ENCODE measurements at regions not wholly inside any gene's neighbourhood (a gene's known extent, or its start where the extent isn't known, plus 50 kb on each side); places are given as distances from the start of the nearest gene placed in this dataset.

DNA sequence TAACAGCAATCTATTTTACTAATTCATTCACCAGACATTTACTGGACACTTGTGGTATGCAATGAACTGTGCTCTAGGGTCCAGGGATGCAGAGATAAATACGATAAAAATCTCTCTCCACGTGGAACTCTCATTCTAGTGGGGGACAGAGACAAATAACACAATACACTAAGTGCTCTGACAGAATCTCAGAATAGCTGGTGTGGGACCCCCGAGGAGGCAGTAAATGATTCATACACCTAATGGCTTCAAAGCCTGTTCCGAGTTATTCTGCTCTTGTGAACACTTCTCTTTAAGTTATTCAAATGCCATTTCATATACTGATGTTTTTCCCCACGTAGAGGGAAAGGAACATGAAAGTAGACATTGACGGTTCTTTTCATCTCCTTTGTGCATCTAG, 302.0 kb upstream of the PDE4D start:
- WGBS, result 75% methylated on average over 6 of the region's 6 CpGs
- no peaks in the 10 kb centered on the region for H3K4me1 ChIP-seq (ENCODE audit: insufficient read depth)
- no peak for DNase-seq (ENCODE audit: extremely low spot score)
- H3K27ac ChIP-seq (ENCODE audit: low read depth), result no peak overlapping the region
- no peaks in the 10 kb centered on the region for H3K36me3 ChIP-seq (ENCODE audit: insufficient read depth)
- H3K4me3 ChIP-seq (ENCODE audit: low read depth, low read length), result no peak overlapping the region

GRCh38 chr5:60195083-60195482, 301.6 kb upstream of the PDE4D start:
- H3K36me3 ChIP-seq (ENCODE audit: insufficient read depth), result no peaks in the 10 kb centered on the region
- WGBS, result 75% methylated on average over 1 of the region's 1 CpG
- no peak for DNase-seq (ENCODE audit: extremely low spot score)
- H3K4me1 ChIP-seq (ENCODE audit: insufficient read depth), result no peaks in the 10 kb centered on the region
- H3K4me3 ChIP-seq (ENCODE audit: low read depth, low read length), result no peak overlapping the region
- no peak overlapping the region for H3K27ac ChIP-seq (ENCODE audit: low read depth)

DNA sequence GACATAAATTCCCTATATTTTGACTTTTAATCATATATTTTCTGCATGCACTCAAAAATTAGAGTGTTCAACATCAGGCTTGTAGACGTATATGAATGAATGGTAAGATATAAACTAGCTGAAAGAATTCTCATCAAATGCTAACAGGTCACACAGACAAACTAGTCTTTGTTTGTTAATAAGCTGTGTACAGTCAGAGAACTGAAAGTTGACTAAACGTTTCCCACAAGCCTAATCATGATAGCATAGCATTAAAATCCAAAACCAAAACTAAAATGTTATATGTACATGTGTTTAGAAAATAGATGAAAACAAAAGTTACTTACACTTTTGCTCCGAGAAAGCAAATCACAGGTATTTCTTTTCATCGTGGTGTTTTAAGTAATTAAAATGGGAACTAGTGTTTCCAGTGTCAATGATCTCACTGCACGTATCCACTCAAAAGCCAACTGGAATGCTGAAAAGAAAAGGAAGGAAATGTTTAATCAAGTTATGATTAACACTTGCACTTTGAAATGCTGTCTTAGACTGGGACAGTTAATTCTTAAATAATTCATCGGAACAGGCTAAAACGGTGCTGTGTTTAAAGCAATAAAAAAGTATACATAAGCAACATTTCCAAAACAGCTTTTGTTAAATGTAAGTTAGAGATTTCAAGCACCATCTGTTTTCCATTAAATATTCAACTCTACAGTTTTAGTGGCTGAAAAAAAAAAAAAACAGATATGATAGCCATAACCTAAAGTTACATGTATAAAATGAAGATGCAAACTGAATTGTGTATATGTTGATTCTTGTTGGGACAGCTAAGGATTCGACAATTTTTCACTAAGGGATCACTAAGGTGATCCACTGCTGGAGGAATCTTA, 291.9 kb upstream of the PDE4D start:
- Histone ChIP-seq H3K36me3 (ENCODE audit: insufficient read depth) (no peaks in the 10 kb centered on the region), H3K4me3 (ENCODE audit: low read depth, low read length) (no peak overlapping the region), H3K4me1 (ENCODE audit: insufficient read depth) (no peaks in the 10 kb centered on the region), H3K27ac (ENCODE audit: low read depth) (no peak overlapping the region)
- DNase-seq (ENCODE audit: extremely low spot score), result no peak
- WGBS, result 25% methylated on average over 8 of the region's 8 CpGs

- WGBS, result 76% methylated on average over 2 of the region's 2 CpGs
- Histone ChIP-seq H3K27ac (ENCODE audit: low read depth) (no peak overlapping the region), H3K36me3 (ENCODE audit: insufficient read depth) (no peaks in the 10 kb centered on the region), H3K4me3 (ENCODE audit: low read depth, low read length) (no peak overlapping the region), H3K4me1 (ENCODE audit: insufficient read depth) (no peaks in the 10 kb centered on the region)
- DNase-seq (ENCODE audit: extremely low spot score), result no peak
These were observed 291.1 kb upstream of the PDE4D start for GRCh38 chr5:60184606-60185005.

GRCh38 chr5:60183881-60184280, 290.4 kb upstream of the PDE4D start:
- 96% methylated on average over 1 of the region's 1 CpG for WGBS
- Histone ChIP-seq H3K27ac (ENCODE audit: low read depth) (no peak overlapping the region), H3K4me1 (ENCODE audit: insufficient read depth) (no peaks in the 10 kb centered on the region), H3K4me3 (ENCODE audit: low read depth, low read length) (no peak overlapping the region), H3K36me3 (ENCODE audit: insufficient read depth) (no peaks in the 10 kb centered on the region)
- no peak for DNase-seq (ENCODE audit: extremely low spot score)

- 57% methylated on average over 1 of the region's 1 CpG for WGBS
- Histone ChIP-seq H3K4me3 (ENCODE audit: low read depth, low read length) (no peak overlapping the region), H3K36me3 (ENCODE audit: insufficient read depth) (no peaks in the 10 kb centered on the region), H3K4me1 (ENCODE audit: insufficient read depth) (no peaks in the 10 kb centered on the region), H3K27ac (ENCODE audit: low read depth) (no peak overlapping the region)
- no peak for DNase-seq (ENCODE audit: extremely low spot score)
These were observed 284.6 kb upstream of the PDE4D start for GRCh38 chr5:60178101-60178500.

GRCh38 chr5:60177596-60177995, 284.1 kb upstream of the PDE4D start:
- WGBS, result 47% methylated on average over 4 of the region's 4 CpGs
- no peak overlapping the region for H3K4me3 ChIP-seq (ENCODE audit: low read depth, low read length)
- no peaks in the 10 kb centered on the region for H3K36me3 ChIP-seq (ENCODE audit: insufficient read depth)
- DNase-seq (ENCODE audit: extremely low spot score), result no peak
- no peaks in the 10 kb centered on the region for H3K4me1 ChIP-seq (ENCODE audit: insufficient read depth)
- no peak overlapping the region for H3K27ac ChIP-seq (ENCODE audit: low read depth)

DNA sequence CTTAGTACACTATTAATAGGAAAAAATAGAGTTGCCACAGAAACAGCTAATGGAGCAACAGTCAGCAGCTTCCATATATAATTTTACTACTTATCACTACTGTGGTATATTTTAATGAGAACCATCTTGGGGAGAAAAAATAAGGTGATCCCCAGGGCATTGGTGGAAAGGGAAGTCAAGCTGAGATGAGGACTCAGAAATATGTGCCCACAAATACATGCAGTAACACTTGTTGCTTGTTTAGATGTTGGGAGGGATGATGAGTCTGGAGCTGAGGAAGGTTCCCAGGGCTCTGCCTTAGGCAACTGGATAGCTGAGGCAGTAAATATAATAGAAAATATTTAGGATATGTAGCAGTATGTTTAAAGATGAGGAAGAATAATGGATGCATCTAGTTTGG, 280.1 kb upstream of the PDE4D start:
- DNase-seq (ENCODE audit: extremely low spot score), result no peak
- no peaks in the 10 kb centered on the region for H3K4me1 ChIP-seq (ENCODE audit: insufficient read depth)
- no peak overlapping the region for H3K27ac ChIP-seq (ENCODE audit: low read depth)

DNA sequence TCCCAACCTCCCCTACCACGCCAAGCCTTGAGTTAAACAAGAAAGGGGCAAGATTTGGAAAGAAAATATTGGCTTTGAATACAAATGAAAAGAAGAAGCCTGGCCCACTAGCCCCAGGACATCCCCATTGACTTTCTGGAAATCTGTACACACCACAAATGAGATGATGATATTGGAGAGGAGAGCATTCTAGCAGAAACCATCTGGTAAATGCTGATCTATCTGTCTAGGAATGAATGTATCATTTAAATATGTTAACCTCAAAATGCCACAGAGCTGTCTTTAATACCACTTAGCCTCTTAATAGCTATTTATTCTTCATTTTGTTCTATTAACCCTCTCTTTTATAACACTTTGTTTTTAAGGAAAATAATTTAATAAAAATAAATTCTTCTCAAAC, 270.2 kb upstream of the PDE4D start:
- 94% methylated on average over 1 of the region's 1 CpG for WGBS
- H3K4me1 ChIP-seq (ENCODE audit: insufficient read depth), result no peaks in the 10 kb centered on the region
- H3K4me3 ChIP-seq (ENCODE audit: low read depth, low read length), result no peak overlapping the region
- no peak for DNase-seq (ENCODE audit: extremely low spot score)
- H3K36me3 ChIP-seq (ENCODE audit: insufficient read depth), result no peaks in the 10 kb centered on the region
- H3K27ac ChIP-seq (ENCODE audit: low read depth), result no peak overlapping the region

More for the DNA sequence above, 280.1 kb upstream of the PDE4D start:
- no peaks in the 10 kb centered on the region for H3K36me3 ChIP-seq (ENCODE audit: insufficient read depth)
- no peak overlapping the region for H3K4me3 ChIP-seq (ENCODE audit: low read depth, low read length)

- no peak overlapping the region for H3K4me3 ChIP-seq (ENCODE audit: low read depth, low read length)
- WGBS, result 93% methylated on average over 1 of the region's 1 CpG
- H3K36me3 ChIP-seq (ENCODE audit: insufficient read depth), result no peaks in the 10 kb centered on the region
- DNase-seq (ENCODE audit: extremely low spot score), result no peak
- H3K27ac ChIP-seq (ENCODE audit: low read depth), result no peak overlapping the region
- H3K4me1 ChIP-seq (ENCODE audit: insufficient read depth), result no peaks in the 10 kb centered on the region
These were observed 268.9 kb upstream of the PDE4D start for GRCh38 chr5:60162441-60162840.

DNA sequence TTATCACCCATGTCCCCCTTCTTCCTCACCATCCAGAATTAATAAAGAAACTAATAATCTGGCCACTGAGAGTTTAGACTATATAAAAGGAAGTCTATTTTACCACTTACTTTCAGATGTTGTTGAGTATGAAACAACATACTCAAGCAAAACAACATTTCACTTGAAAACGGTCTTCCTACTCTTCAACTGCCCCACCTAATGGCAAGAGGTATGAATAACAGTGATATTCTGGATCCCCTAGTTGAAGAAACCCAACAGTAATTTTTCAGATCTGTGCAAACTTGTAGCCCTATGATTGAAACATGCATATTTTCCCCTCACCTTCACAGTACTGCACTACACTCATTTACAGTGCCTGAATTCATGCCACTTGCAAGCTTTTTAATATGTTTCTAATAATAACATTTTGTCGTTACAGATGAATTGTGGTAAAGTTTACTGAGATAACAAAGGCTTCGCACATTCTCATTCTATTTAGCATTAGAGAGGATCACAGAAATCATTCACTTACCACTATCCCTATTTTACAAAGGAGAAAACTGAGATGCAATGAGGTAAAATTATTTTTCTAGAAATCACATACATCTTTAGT, 267.9 kb upstream of the PDE4D start:
- H3K4me3 ChIP-seq (ENCODE audit: low read depth, low read length), result no peak overlapping the region
- 64% methylated on average over 3 of the region's 3 CpGs for WGBS
- no peak for DNase-seq (ENCODE audit: extremely low spot score)
- H3K27ac ChIP-seq (ENCODE audit: low read depth), result no peak overlapping the region
- H3K36me3 ChIP-seq (ENCODE audit: insufficient read depth), result no peaks in the 10 kb centered on the region
- no peaks in the 10 kb centered on the region for H3K4me1 ChIP-seq (ENCODE audit: insufficient read depth)

DNA sequence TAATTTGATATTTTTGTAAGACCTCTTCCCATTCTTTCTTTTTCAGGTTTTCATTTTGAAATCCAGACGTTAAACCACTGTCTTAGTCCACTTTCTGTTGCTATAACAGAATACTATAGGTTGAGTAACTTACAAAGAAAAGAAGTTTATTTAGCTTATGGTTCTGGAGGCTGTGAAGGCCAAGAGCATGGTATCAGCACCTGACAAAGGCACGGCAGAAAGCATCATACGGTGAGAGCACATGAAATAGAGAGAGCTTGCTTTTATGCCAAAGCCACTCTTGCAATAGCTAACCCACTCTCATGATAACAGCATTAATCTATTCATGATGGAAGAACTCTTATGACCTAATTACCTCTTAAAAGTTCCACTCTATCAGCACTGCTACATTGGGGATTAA, 255.6 kb upstream of the PDE4D start:
- Histone ChIP-seq H3K4me1 (ENCODE audit: insufficient read depth) (no peaks in the 10 kb centered on the region), H3K36me3 (ENCODE audit: insufficient read depth) (no peaks in the 10 kb centered on the region), H3K4me3 (ENCODE audit: low read depth, low read length) (no peak overlapping the region), H3K27ac (ENCODE audit: low read depth) (no peak overlapping the region)
- WGBS, result 53% methylated on average over 3 of the region's 3 CpGs
- DNase-seq (ENCODE audit: extremely low spot score), result no peak

DNA sequence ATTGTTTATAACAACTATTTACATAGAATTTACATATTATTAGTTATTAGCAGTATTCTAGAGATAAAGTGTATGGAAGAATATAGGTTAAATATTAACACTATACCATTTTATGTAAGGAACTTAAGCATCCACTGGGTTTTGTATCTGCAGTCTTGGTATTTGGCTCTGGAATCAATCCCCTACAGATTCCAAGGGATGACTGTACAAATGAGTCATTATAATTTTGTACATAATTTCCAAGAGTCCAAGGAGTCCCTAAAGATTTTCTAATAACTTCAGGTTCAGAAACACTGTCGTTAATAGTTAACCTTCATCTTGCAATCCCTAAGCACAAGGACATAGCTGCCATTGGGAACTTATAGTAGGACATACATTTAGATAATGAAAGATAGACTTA, 254.8 kb upstream of the PDE4D start:
- 87% methylated on average over 1 of the region's 1 CpG for WGBS
- DNase-seq (ENCODE audit: extremely low spot score), result no peak
- Histone ChIP-seq H3K4me3 (ENCODE audit: low read depth, low read length) (no peak overlapping the region), H3K27ac (ENCODE audit: low read depth) (no peak overlapping the region), H3K36me3 (ENCODE audit: insufficient read depth) (no peaks in the 10 kb centered on the region), H3K4me1 (ENCODE audit: insufficient read depth) (no peaks in the 10 kb centered on the region)

DNA sequence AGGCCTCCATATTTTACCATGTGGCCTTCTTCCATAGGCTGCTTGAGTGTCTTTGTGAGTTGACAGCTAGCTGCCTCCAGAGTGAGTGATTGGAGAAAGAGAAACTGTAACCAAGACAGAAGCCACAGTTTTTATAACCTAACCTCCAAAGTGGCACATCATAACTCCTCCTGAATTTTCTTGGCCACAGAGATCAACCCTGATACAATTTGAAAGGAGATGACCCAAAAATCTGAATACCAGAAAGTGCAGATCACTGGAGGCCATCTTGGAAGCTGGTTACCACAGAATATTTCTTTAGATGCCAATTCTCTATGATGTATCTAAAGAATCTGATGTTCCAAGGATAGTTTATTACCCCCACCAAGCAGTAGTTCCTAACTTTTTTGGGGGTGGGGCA, 254.3 kb upstream of the PDE4D start:
- Histone ChIP-seq H3K27ac (ENCODE audit: low read depth) (no peak overlapping the region), H3K4me3 (ENCODE audit: low read depth, low read length) (no peak overlapping the region), H3K36me3 (ENCODE audit: insufficient read depth) (no peaks in the 10 kb centered on the region), H3K4me1 (ENCODE audit: insufficient read depth) (no peaks in the 10 kb centered on the region)
- DNase-seq (ENCODE audit: extremely low spot score), result no peak

Data from urinary bladder (tissue), 3 donors.